ENCODE measurements at regions not wholly inside any gene's neighbourhood (a gene's known extent, or its start where the extent isn't known, plus 50 kb on each side); places are given as distances from the start of the nearest gene placed in this dataset.
"Not testable (repeated sequence)": the region's sequence is repeated elsewhere in the genome, so short reads cannot be mapped to it uniquely, and the experiment has no call there.

DNA sequence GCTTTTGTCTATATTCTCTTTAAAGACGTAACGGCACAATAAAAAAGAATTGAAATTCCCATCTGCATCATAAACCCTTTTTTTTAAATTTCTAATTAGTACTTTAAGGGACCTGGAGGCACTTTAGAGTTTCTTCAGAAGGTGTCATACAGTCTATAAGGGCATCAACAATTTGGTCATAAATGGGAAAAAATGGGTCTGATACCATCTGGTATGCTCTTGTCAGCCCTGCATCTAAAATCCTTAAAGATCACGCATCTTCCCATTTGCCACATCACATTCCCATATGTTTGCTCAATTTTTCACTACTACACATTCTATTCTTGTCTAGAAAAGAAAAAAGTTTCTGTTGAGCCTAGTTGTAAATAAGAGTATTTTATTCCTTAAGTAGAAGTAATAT lies 53.8 kb downstream of the COX7C start:
- DNase-seq = no peak
- intact Hi-C loops (cut with DNase I) = no loop called here

DNA sequence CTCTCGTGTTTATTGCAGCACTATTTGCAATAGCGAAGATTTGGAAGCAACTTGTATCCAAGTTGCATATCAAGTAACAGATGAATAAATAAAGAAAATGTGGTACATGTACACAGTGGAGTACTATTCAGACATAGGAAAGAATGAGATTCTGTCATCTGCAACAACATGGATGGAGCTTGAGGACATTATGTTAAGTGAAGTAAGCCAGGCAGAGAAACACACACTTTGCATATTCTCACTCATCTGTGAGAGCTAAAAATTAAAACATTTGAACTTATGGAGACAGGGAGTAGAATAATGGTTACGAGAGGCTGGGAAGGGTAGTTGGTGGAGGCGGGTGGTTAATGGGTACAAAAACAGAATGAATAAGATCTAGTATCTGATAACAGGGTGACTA lies 56.3 kb downstream of the COX7C start:
- no peak for DNase-seq
- intact Hi-C loops (cut with DNase I) = no loop called here

DNA sequence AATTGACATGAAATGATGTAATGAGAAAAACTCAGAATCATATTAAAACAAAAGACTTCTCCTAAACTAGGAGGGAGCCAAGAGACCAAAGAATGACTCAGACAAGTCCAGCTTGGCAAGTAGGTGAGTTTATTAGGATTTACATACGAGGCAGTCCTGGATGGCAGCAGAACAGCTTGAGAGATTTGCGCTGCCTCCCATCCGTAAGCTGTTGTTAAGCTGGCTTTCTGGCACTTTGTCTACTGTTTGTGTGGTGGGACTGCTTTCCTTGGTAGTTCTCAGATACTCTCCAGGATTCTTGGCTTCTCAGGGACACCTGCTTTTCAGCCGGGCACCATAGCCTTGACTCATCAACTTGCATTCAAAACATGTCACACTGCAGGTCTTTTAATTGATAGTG lies 57.6 kb downstream of the COX7C start:
- intact Hi-C loops (cut with DNase I) = no loop called here
- no peak for DNase-seq

DNA sequence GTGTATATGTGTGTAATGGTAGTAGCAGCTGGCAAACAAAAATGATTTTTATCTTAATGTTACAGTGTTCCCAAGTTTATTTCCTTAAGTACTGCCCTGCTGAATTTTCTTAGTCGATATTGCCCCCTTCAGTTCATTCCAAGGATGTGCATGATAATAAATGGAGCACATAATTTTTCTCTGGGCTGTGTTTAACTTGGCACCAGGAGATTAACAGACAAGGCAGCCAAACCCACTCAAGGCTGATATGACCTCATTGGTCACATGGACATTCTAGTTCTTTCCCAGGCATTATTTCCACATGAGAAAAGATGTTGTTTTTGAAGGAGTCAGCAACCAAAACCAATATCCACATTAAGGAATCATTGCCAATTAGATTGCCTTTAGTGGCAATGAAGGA lies 61.8 kb downstream of the COX7C start:
- intact Hi-C loops (cut with DNase I) = no loop called here
- peak in 16 of 42 donors; percentile 4 to 44 (median 12) for DNase-seq

DNA sequence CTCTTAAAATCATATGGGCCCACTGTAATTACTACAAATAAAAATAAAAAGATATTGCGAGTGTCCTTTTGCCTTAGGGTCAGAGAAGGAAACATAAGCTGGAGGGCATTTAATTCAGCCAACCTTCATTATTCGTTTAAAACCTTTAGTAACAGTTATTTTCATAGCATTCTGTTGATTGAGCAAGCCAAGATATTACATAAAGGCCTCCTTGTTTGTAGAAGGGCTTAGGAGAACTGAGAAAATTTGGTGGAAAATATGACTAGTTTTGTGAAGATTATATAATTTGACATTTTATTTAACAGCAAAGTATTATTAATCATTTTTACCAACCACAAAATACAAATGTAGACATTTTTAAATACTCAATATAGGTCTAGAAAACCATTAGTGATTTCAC lies 62.2 kb downstream of the COX7C start:
- intact Hi-C loops (cut with DNase I) = no loop called here

DNA sequence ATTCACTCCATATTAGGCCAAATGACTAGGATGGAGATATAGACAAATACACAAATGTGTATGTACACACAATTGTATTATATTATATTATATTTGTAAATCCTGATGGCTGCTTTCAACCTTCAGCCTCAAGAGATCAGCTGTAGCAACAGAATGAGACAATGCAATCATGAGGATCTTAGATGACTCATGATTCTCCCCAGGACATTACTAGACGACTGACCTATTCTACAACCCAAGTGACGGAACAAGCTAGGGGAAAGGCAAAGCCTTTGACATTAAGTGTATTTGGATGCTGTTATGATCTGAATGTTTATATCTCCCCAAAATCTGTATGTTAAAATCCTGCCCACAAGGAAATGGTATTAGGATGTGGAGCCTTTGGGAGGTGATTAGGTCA lies 66.5 kb downstream of the COX7C start:
- DNase-seq = no peak
- intact Hi-C loops (cut with DNase I) = no loop called here

More for the DNA sequence above, 62.2 kb downstream of the COX7C start:
- DNase-seq = no peak

DNA sequence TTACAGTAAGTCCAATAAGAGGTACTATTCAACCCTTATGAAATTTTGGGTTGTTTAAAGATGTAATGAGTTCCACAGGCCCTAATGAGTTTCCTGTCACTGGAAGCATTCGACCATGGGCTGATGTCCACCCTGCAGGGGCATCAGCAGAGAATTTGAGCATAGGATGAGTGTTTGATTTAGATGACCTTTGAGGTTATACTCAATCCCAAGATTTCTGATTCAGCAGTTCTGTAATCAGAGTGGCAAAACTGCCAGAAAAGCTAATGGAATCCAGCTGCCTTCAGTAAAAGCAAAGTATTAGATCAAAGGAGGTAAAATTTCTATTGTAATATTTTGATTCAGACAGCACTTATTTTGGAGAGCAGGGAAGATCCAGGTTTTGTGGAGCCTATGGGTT lies 68.3 kb downstream of the COX7C start:
- no peak for DNase-seq
- intact Hi-C loops (cut with DNase I) = no loop called here

DNA sequence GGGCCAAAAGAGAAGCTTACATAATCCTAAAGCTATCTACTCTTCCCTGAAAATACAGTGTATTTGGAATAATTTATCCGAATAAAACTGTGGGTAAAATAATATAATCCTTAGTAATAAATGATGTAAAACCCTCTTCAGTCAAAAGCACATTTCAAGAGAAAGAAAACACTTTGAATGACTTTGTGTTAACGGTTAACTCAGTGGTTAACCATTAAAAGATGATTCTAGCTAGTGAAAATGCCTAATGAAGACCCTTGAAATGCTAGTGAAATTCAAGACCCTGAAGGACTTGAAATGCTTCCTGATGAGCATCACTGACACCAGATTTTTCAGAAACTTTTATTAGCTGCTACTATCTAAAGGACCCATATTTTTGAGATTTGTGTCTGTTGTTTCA lies 70.7 kb downstream of the COX7C start:
- intact Hi-C loops (cut with DNase I) = no loop called here

DNA sequence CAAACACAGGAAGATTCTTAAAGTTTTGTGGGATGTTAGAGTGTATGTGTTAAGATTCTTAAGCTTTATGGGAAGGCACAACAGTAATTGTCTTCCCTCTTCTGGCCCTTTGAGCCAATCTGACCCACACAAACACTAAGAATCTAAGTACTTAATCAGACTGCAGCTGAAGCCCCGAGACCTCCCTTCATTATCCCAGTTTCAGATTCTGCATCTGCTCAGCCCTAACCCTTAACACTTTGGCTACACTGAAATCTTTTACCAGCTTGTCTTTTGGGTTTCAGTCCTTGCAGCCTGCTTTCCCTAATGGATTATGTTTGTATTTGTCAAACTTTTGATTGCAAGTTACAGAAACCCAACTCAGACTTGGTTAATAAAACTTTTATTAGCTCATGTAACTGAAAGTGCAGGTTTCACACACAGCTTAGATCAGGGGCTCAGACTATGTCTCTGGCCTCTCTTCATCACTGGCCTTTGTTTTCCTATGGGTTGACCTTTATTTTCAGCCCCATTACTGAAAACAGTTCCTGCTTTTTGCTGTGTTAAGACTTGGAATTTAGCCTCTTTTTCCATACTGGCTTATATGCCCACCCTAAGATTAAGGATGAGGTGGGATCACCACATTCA lies 71.5 kb downstream of the COX7C start:
- intact Hi-C loops (cut with DNase I) = no loop called here
- DNase-seq = no peak

More for the DNA sequence above, 70.7 kb downstream of the COX7C start:
- no peak for DNase-seq

DNA sequence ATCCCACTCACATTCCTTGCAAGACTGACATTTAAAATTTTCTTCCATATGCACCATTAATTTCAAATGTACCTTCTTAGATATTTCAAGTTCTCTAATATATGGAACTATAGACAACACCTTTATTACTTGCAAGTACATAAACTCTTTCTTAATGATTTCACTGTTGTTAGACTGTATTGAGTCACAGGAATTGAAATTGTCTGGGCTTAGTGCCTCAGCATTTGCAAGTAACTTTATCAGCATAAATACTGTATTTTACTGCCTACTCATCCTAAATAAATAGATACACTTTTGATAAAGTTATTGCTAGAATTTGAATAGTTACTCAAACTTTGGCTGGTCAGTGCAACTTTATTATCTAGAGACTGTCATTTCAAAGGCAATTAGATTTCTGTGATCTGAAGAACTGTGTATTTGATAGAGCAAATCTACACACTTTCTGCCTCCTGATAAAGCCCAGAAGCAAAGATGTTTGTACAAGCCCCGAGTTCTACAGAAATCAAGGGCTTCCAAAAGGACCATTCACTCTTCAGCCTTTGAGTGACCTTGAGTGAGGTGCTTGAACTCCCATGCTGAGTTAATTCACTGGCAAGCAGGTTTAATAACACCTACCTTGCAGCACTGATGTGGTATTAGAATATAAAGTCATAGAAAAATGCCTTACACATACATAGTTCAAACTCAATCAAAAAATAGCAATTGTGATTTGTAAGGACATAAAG lies 91.6 kb downstream of the COX7C start:
- DNase-seq = no peak
- intact Hi-C loops (cut with DNase I) = no loop called here

DNA sequence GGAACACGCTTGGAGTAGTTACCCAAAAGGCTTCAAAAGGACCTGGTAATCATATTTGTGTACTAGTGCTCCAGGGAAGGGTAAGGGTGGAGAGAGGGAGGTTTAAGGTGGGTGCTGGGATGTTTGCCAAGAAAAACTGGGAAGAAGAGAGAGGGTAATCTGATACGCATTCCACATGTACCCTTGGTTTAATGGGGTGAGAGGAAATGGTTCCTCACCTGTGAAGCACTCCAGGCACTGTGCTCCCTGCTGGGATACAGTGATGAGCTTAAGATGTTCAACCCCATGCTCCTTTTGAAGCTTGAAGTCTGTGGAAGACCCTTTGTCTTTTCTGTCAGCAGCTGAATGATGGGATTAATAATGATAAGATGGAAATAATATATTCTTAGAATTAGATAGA lies 98.4 kb downstream of the COX7C start:
- no peak for DNase-seq
- intact Hi-C loops (cut with DNase I) = no loop called here

DNA sequence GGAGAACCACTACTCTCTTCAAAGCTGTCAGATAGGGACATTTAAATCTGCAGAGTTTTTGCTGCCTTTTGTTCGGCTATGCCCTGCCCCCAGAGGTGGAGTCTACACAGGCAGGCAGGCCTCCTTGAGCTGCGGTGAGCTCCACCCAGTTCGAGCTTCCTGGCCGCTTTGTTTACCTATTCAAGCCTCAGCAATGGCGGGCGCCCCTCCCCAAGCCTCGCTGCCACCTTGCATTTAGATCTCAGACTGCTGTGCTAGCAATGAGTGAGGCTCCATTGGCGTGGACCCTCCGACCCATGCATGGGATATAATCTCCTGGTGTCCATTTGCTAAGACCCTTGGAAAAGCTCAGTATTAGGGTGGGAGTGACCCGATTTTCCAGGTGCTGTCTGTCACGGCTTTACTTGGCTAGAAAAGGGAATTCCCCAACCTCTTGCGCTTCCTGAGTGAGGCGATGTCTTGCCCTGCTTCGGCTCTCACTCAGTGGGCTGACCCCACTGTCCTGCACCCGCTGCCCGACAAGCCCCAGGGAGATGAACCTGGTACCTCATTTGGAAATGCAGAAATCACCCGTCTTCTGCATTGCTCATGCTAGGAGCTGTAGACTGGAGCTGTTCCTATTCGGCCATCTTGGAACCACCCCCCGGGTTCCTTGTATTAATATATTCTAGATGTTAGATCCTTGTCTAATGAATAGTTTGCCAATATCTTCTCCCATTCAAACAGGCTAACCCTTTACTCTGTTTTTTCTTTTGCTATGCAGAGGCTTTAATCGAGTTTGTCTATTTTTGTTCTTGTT lies 113.8 kb downstream of the COX7C start:
- DNase-seq = not testable (repeated sequence)

DNA sequence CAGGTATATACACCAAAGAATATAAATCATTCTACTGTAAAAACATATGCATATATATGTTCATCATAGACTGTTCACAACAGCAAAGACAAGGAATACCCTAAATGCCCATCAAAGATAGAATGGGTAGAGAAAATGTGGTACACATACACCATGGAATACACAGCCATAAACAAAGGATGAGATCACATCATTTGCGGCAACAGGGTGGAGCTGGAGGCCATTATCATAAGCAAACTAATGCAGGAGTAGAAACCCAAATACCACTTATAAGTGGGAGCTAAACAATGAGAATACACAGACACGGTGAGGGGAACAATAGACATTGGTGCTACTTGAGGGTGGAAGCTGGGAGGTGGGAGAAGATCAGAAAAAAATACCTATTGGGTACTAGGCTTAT lies 117.6 kb downstream of the COX7C start:
- intact Hi-C loops (cut with DNase I) = no loop called here
- no peak for DNase-seq

More for the DNA sequence above, 113.8 kb downstream of the COX7C start:
- intact Hi-C loops (cut with DNase I) = not testable (repeated sequence)

DNA sequence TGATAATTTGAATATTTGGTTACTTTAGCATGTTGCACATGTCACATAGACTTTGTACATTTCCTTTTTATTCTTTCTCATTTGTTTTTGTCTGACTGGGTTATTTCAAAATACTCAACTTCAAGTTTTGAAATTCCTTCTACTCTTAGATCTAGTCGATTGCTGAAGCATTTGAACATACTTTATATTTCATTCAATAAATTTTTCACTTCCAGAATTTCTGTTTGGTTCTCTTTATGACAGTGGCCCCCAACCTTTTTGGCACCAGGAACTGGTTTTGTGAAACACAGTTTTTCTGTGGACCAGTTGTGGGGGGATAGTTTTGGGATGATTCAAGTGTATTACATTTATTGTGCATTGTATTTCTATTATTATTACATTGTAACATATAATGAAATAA lies 119.8 kb downstream of the COX7C start:
- DNase-seq = no peak
- intact Hi-C loops (cut with DNase I) = no loop called here

DNA sequence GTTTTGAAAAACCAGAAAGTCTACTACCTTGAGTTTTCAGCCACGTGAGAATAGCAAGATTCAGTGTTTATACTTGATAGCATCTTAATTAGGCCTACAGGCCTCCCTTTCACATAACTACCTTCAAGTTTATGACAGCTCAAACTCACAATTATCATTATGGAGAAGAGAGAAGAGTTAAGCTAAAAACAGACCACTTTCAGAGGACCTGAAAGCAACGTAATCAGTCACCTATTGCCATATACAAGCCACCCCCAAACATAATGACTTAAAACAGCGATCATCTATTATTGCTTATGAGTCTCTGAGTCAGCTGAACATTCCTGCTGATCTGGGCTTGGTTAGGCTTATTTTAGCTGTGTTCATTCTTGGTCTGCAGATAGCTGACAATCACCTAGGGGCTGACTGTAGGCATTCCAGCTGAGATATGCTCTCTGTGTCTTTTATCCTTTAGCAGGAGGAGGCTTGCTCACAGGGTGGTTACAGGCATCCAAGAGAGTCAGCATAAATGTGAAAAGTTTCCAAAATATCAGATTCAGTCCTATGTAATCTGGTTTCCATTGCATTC lies 130.9 kb downstream of the COX7C start:
- DNase-seq = no peak
- intact Hi-C loops (cut with DNase I) = no loop called here

DNA sequence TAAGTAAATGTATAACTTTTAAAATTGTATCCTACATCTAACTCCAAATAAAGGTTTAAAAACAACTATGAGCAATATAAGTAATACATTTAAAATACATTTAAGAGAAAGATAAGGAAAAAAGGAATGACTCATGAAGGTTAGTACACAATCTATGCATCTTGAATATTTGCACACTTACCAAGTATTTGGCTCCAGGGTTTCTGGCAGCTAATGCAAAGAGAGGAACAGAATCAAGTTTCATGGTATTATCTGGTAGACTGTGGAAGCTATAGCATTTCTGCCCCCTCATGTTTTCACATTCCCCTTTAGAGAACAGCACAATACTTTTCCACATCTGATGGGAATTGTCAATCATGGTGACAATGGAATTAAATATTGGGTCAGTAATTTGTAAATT lies 132.1 kb downstream of the COX7C start:
- DNase-seq = no peak
- intact Hi-C loops (cut with DNase I) = no loop called here

DNA sequence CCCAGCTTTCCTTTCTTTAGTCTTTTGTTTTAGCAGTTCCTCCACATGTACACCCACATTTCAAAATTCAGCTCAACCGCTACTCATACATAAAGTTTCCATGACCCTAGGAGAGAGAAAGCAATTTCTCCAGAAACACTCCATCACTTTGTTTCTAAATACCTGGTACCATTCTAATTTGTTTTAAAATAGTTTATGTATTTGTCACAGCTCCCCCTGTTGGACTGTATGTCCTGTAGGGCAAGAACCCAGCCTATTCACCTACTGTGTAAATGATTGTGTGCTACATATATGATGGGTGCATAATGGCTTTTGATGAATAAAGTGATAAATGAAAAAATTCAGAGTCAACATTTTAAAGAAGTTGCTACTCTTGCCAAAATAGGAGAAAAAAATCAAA lies 139.1 kb downstream of the COX7C start:
- intact Hi-C loops (cut with DNase I) = no loop called here
- DNase-seq = no peak

DNA sequence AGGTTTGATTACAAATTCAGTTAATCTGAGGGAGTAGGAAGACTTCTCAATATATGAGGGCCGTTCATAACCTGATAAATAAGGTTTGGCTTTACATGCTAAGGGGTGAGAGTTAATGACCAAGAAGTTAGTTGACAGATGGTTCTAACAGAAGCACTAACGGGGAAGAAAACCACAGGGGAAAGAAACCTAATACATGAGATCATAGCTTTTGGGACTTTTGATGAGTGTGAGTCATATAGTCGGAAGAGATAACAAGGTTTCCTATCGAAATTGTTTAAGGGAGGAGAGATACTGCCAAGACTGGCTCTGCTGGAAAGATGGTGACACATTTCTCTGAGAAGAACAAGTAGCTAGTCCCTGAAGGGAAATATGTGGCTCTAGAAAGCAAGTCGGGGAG lies 140.1 kb downstream of the COX7C start:
- intact Hi-C loops (cut with DNase I) = no loop called here
- DNase-seq = no peak

DNA sequence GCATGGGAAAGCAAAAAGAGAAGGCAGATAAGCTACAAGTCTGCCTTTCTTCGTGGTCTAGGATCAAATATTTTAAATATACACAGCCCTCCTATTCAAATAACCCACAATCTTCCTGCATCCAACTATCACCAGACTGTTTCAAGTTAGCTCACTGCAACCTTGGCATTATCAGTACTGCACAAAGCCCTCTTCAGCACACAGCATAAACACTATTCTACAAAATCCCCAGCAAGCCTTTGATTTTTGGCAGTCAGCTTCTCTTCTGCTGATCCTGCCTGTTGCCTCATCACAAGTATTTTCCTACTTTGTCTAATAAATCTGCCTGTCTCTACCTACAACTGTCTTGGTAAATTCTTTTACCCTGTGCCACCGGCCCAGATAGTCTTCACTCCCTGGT lies 142.9 kb downstream of the COX7C start:
- DNase-seq = no peak
- intact Hi-C loops (cut with DNase I) = no loop called here

DNA sequence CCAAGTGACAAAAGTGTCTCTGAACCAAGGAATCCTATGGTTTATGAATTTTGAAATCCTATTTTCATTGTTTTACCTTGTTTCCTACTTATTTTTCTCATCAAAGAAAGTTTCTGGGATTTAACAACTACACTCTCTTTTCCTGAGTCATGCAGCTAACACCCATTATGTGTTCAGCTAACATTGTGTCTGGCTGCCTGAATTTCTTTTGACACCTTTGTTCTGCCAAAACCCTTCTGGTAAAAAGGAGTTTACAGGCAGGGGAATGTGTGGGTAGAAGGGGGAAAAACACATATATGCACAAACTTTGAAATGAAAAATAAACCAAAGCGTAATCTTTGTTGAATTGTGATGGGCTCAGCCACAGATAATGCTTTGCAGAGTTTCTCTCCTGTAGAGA lies 146.2 kb downstream of the COX7C start:
- no peak for DNase-seq
- intact Hi-C loops (cut with DNase I) = no loop called here
